Neural progenitor cell (in vitro differentiated cells): ENCODE measurements at regions not wholly inside any gene's neighbourhood (a gene's known extent, or its start where the extent isn't known, plus 50 kb on each side); places are given as distances from the start of the nearest gene placed in this dataset.

Experiments
- DNase-seq: peaks from one replicate; pipeline ENCODE4 v3.0.0-alpha.2; 2016; ENCODE audit warnings: low spot score
- H2AFZ ChIP-seq: fragments of 200-600 bp; sonication (generic); replicated peaks from 2 replicates; pipeline ENCODE4 v1.6.1; 2016; ENCODE audit warnings: antibody characterized with exemption
- H3F3A ChIP-seq: fragments of 200-600 bp; sonication (generic); 2 replicates; pipeline ENCODE4 v1.6.1; 2016; ENCODE audit warnings: antibody characterized with exemption, low read depth
- H3K27ac ChIP-seq: fragments of 200-600 bp; sonication (generic); 2 replicates; pipeline ENCODE4 v1.5.1; 2016; ENCODE audit warnings: mild to moderate bottlenecking
- H3K27me3 ChIP-seq: fragments of 200-600 bp; sonication (generic); 2 replicates; pipeline ENCODE4 v1.6.1; 2016; ENCODE audit warnings: mild to moderate bottlenecking, moderate library complexity
- H3K36me3 ChIP-seq: fragments of 200-600 bp; sonication (generic); 2 replicates; pipeline ENCODE4 v1.5.1; 2016
- H3K4me1 ChIP-seq: fragments of 200-600 bp; sonication (generic); 2 replicates; pipeline ENCODE4 v1.6.1; 2016; ENCODE audit warnings: mixed run types
- H3K4me2 ChIP-seq: fragments of 200-600 bp; sonication (generic); 2 replicates; pipeline ENCODE4 v1.6.1; 2016
- H3K4me3 ChIP-seq: fragments of 200-600 bp; sonication (generic); 2 replicates; pipeline ENCODE4 v1.5.1; 2016
- H3K79me2 ChIP-seq: fragments of 200-600 bp; sonication (generic); 2 replicates; pipeline ENCODE4 v1.6.1; 2016; ENCODE audit warnings: low read depth
- H3K9ac ChIP-seq: fragments of 200-600 bp; sonication (generic); 2 replicates; pipeline ENCODE4 v1.6.1; 2016
- H3K9me3 ChIP-seq: fragments of 200-600 bp; sonication (generic); 2 replicates; pipeline ENCODE4 v1.5.1; 2016; ENCODE audit warnings: low read depth
- H4K20me1 ChIP-seq: fragments of 200-600 bp; sonication (generic); 2 replicates; pipeline ENCODE4 v1.6.1; 2016; ENCODE audit warnings: low read depth
- H3K27ac Mint-ChIP-seq: 3 replicates; pipeline ENCODE4 v1.8.0; 2021; ENCODE audit warnings: mixed read lengths
- H3K27me3 Mint-ChIP-seq: 2 replicates; pipeline ENCODE4 v1.8.0; 2022; ENCODE audit warnings: low read depth, mild to moderate bottlenecking, inconsistent platforms, moderate library complexity, mixed read lengths; ENCODE audit not compliant: insufficient read depth
- H3K36me3 Mint-ChIP-seq: 3 replicates; pipeline ENCODE4 v1.8.0; 2021; ENCODE audit warnings: mixed read lengths
- H3K4me1 Mint-ChIP-seq: 3 replicates; pipeline ENCODE4 v1.8.0; 2021; ENCODE audit warnings: mixed read lengths
- H3K4me3 Mint-ChIP-seq: 3 replicates; pipeline ENCODE4 v1.8.0; 2021; ENCODE audit warnings: mild to moderate bottlenecking, moderate library complexity, mixed read lengths
- H3K9me3 Mint-ChIP-seq: 3 replicates; pipeline ENCODE4 v1.8.0; 2020; ENCODE audit warnings: mixed read lengths
- EZH2 ChIP-seq: fragments of 200-600 bp; sonication (generic); IDR thresholded peaks from 2 replicates; pipeline ENCODE4 v1.6.1; 2017; ENCODE audit warnings: antibody characterized with exemption, mild to moderate bottlenecking, moderate library complexity
- EZH2phosphoT487 ChIP-seq: fragments of 200-600 bp; sonication (generic); IDR thresholded peaks from 2 replicates; pipeline ENCODE4 v1.6.1; 2017; ENCODE audit warnings: antibody characterized with exemption
- TF ChIP-seq, protein P1 (sequence below): fragments of 200-600 bp; sonication (generic); IDR thresholded peaks from 2 replicates; pipeline ENCODE4 v1.5.1; 2017; ENCODE audit warnings: antibody characterized with exemption, mild to moderate bottlenecking

DNA sequence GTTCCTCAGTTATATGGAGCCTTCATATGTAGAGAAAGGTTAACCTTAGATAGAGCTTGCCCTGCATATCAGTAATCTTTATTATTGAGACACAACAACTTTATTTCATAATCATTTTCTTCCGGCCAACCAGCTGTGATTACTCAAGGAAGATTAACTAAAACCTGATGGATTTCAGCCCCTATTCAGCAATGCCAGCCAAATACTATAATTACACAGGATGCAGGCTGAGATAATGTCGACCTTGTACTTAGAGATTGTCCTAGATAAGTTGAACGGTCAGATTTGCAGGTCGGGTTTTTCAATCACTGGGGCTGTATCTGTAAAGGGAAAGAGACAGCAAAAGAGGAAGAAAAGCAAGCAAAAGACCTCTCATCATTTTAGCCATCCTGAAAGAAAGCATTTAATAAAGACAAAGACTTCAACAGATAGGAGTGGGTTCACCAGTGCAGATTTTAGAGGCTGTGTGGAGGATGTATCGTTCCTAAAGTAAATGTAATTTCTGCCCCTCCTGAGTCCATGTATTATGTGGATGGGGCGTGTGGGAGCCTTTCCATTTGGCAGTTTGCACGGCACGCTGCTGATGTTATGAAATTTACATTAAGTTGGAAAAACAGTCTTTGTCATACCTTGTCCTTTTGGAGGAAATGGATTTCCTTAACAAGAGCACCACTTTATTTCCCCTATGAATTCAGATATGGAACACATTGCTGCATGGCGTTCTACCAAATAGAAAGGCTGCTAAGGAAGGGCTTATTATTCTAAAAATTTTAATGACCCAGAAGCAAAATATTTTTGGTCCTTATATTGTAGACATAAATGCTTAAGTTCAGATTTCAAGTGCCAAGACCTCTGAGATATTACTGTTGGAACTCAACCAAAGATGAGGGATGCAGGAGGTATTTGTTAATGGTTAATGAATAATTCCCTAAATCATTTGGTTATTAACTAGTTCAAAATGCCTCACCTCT lies 496.7 kb downstream of the SPRY1 start:
- H2AFZ ChIP-seq = no peak overlapping the region
- H3F3A ChIP-seq = no peaks in the 10 kb centered on the region
- H3K27me3 ChIP-seq = no peaks in the 10 kb centered on the region
- no peaks in the 10 kb centered on the region for H3K4me1 ChIP-seq
- no peaks in the 10 kb centered on the region for H3K36me3 ChIP-seq
- DNase-seq = no peak
- H3K9ac ChIP-seq = no peak overlapping the region
- H3K36me3 Mint-ChIP-seq = no peaks in the 10 kb centered on the region
- H3K27ac ChIP-seq = no peak overlapping the region
- H4K20me1 ChIP-seq = no peaks in the 10 kb centered on the region
- TF ChIP-seq, protein P1, sequence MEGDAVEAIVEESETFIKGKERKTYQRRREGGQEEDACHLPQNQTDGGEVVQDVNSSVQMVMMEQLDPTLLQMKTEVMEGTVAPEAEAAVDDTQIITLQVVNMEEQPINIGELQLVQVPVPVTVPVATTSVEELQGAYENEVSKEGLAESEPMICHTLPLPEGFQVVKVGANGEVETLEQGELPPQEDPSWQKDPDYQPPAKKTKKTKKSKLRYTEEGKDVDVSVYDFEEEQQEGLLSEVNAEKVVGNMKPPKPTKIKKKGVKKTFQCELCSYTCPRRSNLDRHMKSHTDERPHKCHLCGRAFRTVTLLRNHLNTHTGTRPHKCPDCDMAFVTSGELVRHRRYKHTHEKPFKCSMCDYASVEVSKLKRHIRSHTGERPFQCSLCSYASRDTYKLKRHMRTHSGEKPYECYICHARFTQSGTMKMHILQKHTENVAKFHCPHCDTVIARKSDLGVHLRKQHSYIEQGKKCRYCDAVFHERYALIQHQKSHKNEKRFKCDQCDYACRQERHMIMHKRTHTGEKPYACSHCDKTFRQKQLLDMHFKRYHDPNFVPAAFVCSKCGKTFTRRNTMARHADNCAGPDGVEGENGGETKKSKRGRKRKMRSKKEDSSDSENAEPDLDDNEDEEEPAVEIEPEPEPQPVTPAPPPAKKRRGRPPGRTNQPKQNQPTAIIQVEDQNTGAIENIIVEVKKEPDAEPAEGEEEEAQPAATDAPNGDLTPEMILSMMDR = no peak
- TF ChIP-seq EZH2phosphoT487 (no peak), EZH2 (no peak)
- H3K27me3 Mint-ChIP-seq = no peaks in the 10 kb centered on the region
- H3K4me3 ChIP-seq = no peak overlapping the region
- no peaks in the 10 kb centered on the region for H3K79me2 ChIP-seq
- H3K4me3 Mint-ChIP-seq = no peak overlapping the region
- H3K4me2 ChIP-seq = no peak overlapping the region
- H3K4me1 Mint-ChIP-seq = peaks cover 6% of the 10 kb centered on the region
- no peaks in the 10 kb centered on the region for H3K9me3 ChIP-seq
- H3K9me3 Mint-ChIP-seq = peaks cover 13% of the 10 kb centered on the region
- no peak overlapping the region for H3K27ac Mint-ChIP-seq

DNA sequence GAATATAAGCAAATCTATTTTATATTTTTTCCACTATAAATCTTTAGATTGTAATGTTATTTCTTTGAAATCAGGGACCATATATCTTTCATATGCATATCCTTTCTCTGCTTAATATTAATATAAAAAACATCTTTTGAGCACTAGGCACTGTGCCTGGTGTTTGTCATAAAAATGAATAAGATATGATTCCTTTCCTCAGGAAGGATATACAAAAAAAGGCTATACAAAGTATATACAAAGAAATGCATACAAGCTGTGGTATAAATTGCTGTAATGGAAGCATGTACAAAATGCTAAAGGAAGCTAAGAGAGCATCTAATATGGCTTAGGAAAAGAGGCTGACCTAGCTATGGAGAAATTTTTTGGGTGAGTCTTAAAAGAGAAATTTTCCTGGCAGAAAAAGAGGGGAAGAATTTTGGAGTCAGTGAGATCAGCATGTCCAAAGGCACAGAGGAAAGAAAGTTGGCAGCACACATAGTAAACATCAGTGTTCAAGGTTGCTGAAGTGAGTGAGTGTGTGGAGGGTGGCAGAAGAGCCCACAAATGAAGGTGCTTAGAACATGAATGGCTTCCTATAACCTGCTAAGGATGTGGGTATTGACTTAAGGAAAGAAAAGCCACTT lies 500.0 kb downstream of the SPRY1 start:
- Histone ChIP-seq H3K9me3 (no peaks in the 10 kb centered on the region), H3K9ac (no peak overlapping the region), H4K20me1 (no peaks in the 10 kb centered on the region), H3K79me2 (no peaks in the 10 kb centered on the region), H3F3A (no peaks in the 10 kb centered on the region), H2AFZ (no peak overlapping the region), H3K27me3 (no peaks in the 10 kb centered on the region), H3K36me3 (no peaks in the 10 kb centered on the region), H3K4me2 (no peak overlapping the region), H3K4me3 (no peak overlapping the region), H3K27ac (no peak overlapping the region), H3K4me1 (no peaks in the 10 kb centered on the region)
- Mint-ChIP-seq H3K27me3 (no peaks in the 10 kb centered on the region), H3K36me3 (peaks cover 1% of the 10 kb centered on the region), H3K4me3 (no peak overlapping the region), H3K27ac (no peak overlapping the region), H3K9me3 (peaks cover 13% of the 10 kb centered on the region), H3K4me1 (peaks cover 4% of the 10 kb centered on the region)
- DNase-seq = no peak
- TF ChIP-seq EZH2phosphoT487 (no peak), EZH2 (no peak)

DNA sequence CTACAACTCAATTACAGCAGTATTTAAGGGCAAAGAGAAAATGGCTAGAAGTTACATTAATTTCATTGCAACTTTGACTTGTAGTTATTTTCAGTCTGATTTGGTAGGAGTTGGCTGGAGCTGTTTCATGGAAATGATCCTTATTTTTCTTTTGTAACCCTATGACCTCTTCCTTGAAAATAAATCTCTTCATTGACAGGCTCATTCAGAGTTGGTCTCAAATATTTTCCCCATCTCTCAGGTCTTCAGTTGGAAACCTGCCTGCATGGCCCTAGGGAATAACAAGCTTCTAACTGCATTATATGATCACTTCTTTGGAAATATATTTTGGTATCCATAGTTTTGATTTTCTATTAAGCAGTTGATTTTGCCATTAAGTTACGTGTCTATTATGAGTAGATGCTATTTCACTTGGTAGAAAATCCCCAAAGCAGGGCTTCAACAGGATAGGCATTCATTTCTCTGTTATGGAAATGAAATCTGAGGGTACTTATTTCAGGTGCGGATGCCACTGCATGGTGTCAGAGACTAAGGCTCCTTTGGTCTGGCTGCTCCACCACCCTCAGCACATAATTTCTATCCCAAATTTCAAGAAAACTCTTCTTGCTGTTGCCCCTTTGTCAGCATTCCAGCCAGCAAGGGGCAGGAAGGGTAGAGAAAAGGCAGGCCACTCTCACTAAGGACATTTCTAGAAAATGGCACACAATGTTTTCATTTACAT lies 502.5 kb downstream of the SPRY1 start:
- Histone ChIP-seq H3K27me3 (no peaks in the 10 kb centered on the region), H3K36me3 (no peaks in the 10 kb centered on the region), H3K4me3 (no peak overlapping the region), H3K79me2 (no peaks in the 10 kb centered on the region), H2AFZ (peak overlapping the region; percentile 73), H3K9me3 (no peaks in the 10 kb centered on the region), H3K27ac (no peak overlapping the region), H3K4me2 (no peak overlapping the region), H4K20me1 (no peaks in the 10 kb centered on the region), H3F3A (no peaks in the 10 kb centered on the region), H3K4me1 (no peaks in the 10 kb centered on the region), H3K9ac (no peak overlapping the region)
- Mint-ChIP-seq H3K36me3 (peaks cover 1% of the 10 kb centered on the region), H3K4me3 (no peak overlapping the region), H3K27ac (no peak overlapping the region), H3K9me3 (peaks cover 14% of the 10 kb centered on the region), H3K4me1 (no peaks in the 10 kb centered on the region), H3K27me3 (no peaks in the 10 kb centered on the region)
- TF ChIP-seq, protein P1 = no peak
- no peak for TF ChIP-seq EZH2phosphoT487
- TF ChIP-seq EZH2 = no peak
- no peak for DNase-seq
